K562 (cell line): ENCODE measurements at regions not wholly inside any gene's neighbourhood (a gene's known extent, or its start where the extent isn't known, plus 50 kb on each side); places are given as distances from the start of the nearest gene placed in this dataset.

Experiments
- ATAC-seq: fragments of 200-7000 bp; cut with Tn5 transposase; 3 replicates; pipeline ENCODE4 v1.9.1; 2020; ENCODE audit warnings: moderate library complexity
- BruUV-seq: library from RNA; stranded (reverse); fragments of 400-500 nt; replicated peaks from 2 replicates; lab custom pipeline; 2021; lab: Mats Ljungman, UMichigan
- CTCF ChIA-PET: fragments of 300-600 bp; formaldehyde crosslinking; extraction: SDS; loops from one replicate; lab custom pipeline; 2021; ENCODE audit warnings: low intra/inter-chr PET ratio; lab: Yijun Ruan, JAX
- POLR2A ChIA-PET: fragments of 300-600, 350-650 bp; sonication (Branson Sonifier 250); formaldehyde crosslinking; extraction: SDS; loops from one replicate; lab custom pipeline; 2021; ENCODE audit warnings: antibody characterized with exemption, inconsistent platforms; lab: Yijun Ruan, JAX
- DNase-seq, 4 experiments: peaks; one replicate each; pipeline versions ENCODE4 v3.0.0 to v3.0.0-alpha.2; 2011 to 2018; ENCODE audit warnings: low spot score in 3 of 4, mixed read lengths in 3 of 4; ENCODE audit errors: extremely low read depth in 1 of 4
- FAIRE-seq: peaks from 2 replicates; lab custom pipeline; 2011; peaks lifted over from hg19 to GRCh38; lab: Jason Lieb, UNC
- H2AFZ ChIP-seq: 2 replicates; pipeline ENCODE4 v1.6.0; 2011; ENCODE audit warnings: low read depth, low read length, control low read depth, inconsistent platforms
- H3K27ac ChIP-seq: fragments of 200-600 bp; 3 replicates; pipeline ENCODE4 v1.8.0; 2011; ENCODE audit warnings: low read depth, mild to moderate bottlenecking, control low read depth, inconsistent platforms, low read length, moderate library complexity, mixed read lengths; ENCODE audit errors: extremely low read depth
- H3K27me3 ChIP-seq, 2 experiments: fragments of 300-600 bp in 1 of 2; 2 replicates in 1 of 2; 3 replicates in 1 of 2; pipeline versions ENCODE4 v1.6.0 to v1.8.0; 2011; ENCODE audit warnings: inconsistent platforms in 2 of 2, low read length in 2 of 2, mild to moderate bottlenecking in 1 of 2, mixed read lengths in 1 of 2, moderate library complexity in 1 of 2; ENCODE audit not compliant: control insufficient read depth in 2 of 2, insufficient read depth in 2 of 2
- H3K36me3 ChIP-seq: fragments of 300-600 bp; 3 replicates; pipeline ENCODE4 v1.8.0; 2011; ENCODE audit warnings: mild to moderate bottlenecking, low read length, inconsistent platforms; ENCODE audit not compliant: control insufficient read depth, insufficient read depth
- H3K4me1 ChIP-seq, 2 experiments: fragments of 200-600 bp in 1 of 2; replicated peaks in 1 of 2; 2 replicates in 1 of 2; 3 replicates in 1 of 2; pipeline versions ENCODE4 v1.5.1 to v1.8.0; 2011; ENCODE audit warnings: inconsistent platforms in 2 of 2, low read length in 2 of 2, mild to moderate bottlenecking in 1 of 2, mixed read lengths in 1 of 2, moderate library complexity in 1 of 2; ENCODE audit not compliant: control insufficient read depth in 2 of 2, insufficient read depth in 2 of 2
- H3K4me2 ChIP-seq: 2 replicates; pipeline ENCODE4 v1.6.1; 2011; ENCODE audit warnings: low read length, control low read depth, inconsistent platforms, mixed read lengths; ENCODE audit not compliant: insufficient read depth
- H3K4me3 ChIP-seq: fragments of 200-600 bp; sonication (generic), shearing (Covaris generic); 2 replicates; pipeline ENCODE4 v1.5.1; 2016; ENCODE audit warnings: control low read depth, inconsistent platforms
- H3K79me2 ChIP-seq: fragments of 200-600 bp; 3 replicates; pipeline ENCODE4 v1.8.0; 2011; ENCODE audit warnings: low read length, inconsistent platforms; ENCODE audit not compliant: control insufficient read depth, insufficient read depth
- H3K9ac ChIP-seq, 2 experiments: 2 replicates each; pipeline versions ENCODE4 v1.6.0 to v1.6.1; 2011; ENCODE audit warnings: low read depth in 2 of 2, low read length in 2 of 2, control low read depth in 1 of 2, inconsistent platforms in 1 of 2, mild to moderate bottlenecking in 1 of 2, mixed read lengths in 1 of 2; ENCODE audit not compliant: insufficient read depth in 1 of 2
- H3K9me1 ChIP-seq: one replicate; pipeline ENCODE4 v1.6.0; 2011; ENCODE audit warnings: inconsistent platforms, mild to moderate bottlenecking, low read length, moderate library complexity; ENCODE audit not compliant: control insufficient read depth, insufficient read depth
- H3K9me3 ChIP-seq: replicated peaks from 2 replicates; pipeline ENCODE4 v1.5.1; 2011; ENCODE audit warnings: low read depth, low read length, inconsistent platforms; ENCODE audit not compliant: control insufficient read depth, insufficient read depth
- H4K20me1 ChIP-seq: replicated peaks from 2 replicates; pipeline ENCODE4 v1.6.1; 2011; ENCODE audit warnings: low read length, inconsistent platforms, mixed read lengths; ENCODE audit not compliant: control insufficient read depth, insufficient read depth
- DACH1 ChIP-seq: fragments of 450-650 bp; IDR thresholded peaks from 2 replicates; pipeline ENCODE4 v1.6.1; 2018; ENCODE audit not compliant: partially characterized antibody
- ESRRA ChIP-seq: fragments of 450-650 bp; IDR thresholded peaks from 2 replicates; pipeline ENCODE4 v1.6.1; 2014; ENCODE audit warnings: low read depth, mild to moderate bottlenecking, moderate library complexity, borderline replicate concordance
- HOMEZ ChIP-seq: fragments of 250-450 bp; sonication (Bioruptor Pico); IDR thresholded peaks from 2 replicates; pipeline ENCODE4 v1.4.0; 2020; ENCODE audit warnings: mild to moderate bottlenecking, moderate library complexity
- NFIC ChIP-seq: fragments of 450-650 bp; IDR thresholded peaks from 2 replicates; pipeline ENCODE4 v1.6.1; 2017; ENCODE audit warnings: mild to moderate bottlenecking, inconsistent platforms
- in situ Hi-C: fragments of 300-500 bp; cut with MboI; formaldehyde crosslinking; loops from 4 replicates; pipeline ENCODE4 v1.15.0; 2018; ENCODE audit warnings: inconsistent platforms, mixed read lengths
- intact Hi-C: fragments of 100-400 bp; cut with micrococcal nuclease; formaldehyde crosslinking; loops from 2 replicates; pipeline ENCODE4 v1.14.2; 2022
- TF ChIP-seq, protein P1 (sequence below): fragments of 450-650 bp; IDR thresholded peaks from 2 replicates; pipeline ENCODE4 v1.6.1; 2017; ENCODE audit warnings: antibody characterized with exemption, mild to moderate bottlenecking

GRCh38 chr5:5816960-5817359 lies 394.5 kb downstream of the ICE1 start:
- no peaks in the 10 kb centered on the region for H4K20me1 ChIP-seq
- TF ChIP-seq HOMEZ (CRISPR knock-in tag) (no peak), DACH1 (peak; percentile 92), ESRRA (no peak), NFIC (no peak)
- TF ChIP-seq, protein P1, sequence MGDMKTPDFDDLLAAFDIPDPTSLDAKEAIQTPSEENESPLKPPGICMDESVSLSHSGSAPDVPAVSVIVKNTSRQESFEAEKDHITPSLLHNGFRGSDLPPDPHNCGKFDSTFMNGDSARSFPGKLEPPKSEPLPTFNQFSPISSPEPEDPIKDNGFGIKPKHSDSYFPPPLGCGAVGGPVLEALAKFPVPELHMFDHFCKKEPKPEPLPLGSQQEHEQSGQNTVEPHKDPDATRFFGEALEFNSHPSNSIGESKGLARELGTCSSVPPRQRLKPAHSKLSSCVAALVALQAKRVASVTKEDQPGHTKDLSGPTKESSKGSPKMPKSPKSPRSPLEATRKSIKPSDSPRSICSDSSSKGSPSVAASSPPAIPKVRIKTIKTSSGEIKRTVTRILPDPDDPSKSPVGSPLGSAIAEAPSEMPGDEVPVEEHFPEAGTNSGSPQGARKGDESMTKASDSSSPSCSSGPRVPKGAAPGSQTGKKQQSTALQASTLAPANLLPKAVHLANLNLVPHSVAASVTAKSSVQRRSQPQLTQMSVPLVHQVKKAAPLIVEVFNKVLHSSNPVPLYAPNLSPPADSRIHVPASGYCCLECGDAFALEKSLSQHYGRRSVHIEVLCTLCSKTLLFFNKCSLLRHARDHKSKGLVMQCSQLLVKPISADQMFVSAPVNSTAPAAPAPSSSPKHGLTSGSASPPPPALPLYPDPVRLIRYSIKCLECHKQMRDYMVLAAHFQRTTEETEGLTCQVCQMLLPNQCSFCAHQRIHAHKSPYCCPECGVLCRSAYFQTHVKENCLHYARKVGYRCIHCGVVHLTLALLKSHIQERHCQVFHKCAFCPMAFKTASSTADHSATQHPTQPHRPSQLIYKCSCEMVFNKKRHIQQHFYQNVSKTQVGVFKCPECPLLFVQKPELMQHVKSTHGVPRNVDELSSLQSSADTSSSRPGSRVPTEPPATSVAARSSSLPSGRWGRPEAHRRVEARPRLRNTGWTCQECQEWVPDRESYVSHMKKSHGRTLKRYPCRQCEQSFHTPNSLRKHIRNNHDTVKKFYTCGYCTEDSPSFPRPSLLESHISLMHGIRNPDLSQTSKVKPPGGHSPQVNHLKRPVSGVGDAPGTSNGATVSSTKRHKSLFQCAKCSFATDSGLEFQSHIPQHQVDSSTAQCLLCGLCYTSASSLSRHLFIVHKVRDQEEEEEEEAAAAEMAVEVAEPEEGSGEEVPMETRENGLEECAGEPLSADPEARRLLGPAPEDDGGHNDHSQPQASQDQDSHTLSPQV: no peak
- no peaks in the 10 kb centered on the region for H3K4me1 ChIP-seq
- no peak overlapping the region for H3K4me3 ChIP-seq
- H2AFZ ChIP-seq: no peak overlapping the region
- ATAC-seq (no peak), DNase-seq (no peak), FAIRE-seq (no peak)
- H3K27me3 ChIP-seq: no peaks in the 10 kb centered on the region
- H3K9ac ChIP-seq: no peak overlapping the region
- intact Hi-C loops (no loop called here), in situ Hi-C loops (no loop called here)
- ChIA-PET POLR2A (no interaction called here), CTCF (no interaction called here)
- no peaks in the 10 kb centered on the region for H3K9me1 ChIP-seq
- no peaks in the 10 kb centered on the region for H3K36me3 ChIP-seq
- BruUV-seq: no TSS peak
- H3K27ac ChIP-seq: no peak overlapping the region
- H3K4me2 ChIP-seq: no peak overlapping the region
- no peaks in the 10 kb centered on the region for H3K79me2 ChIP-seq
- no peaks in the 10 kb centered on the region for H3K9me3 ChIP-seq
